Fibroblast of skin of back (primary cell): ENCODE measurements at regions not wholly inside any gene's neighbourhood (a gene's known extent, or its start where the extent isn't known, plus 50 kb on each side); places are given as distances from the start of the nearest gene placed in this dataset.
"Not testable (repeated sequence)": the region's sequence is repeated elsewhere in the genome, so short reads cannot be mapped to it uniquely, and the experiment has no call there.

Experiments
- DNase-seq: peaks from one replicate; pipeline ENCODE4 v3.0.0-alpha.2; 2013

- DNase-seq = no peak
Observed at GRCh38 chr2:163066085-163066484, 227.5 kb upstream of the KCNH7 start.

GRCh38 chr2:163062524-163062923 is 224.0 kb upstream of the KCNH7 start:
- no peak for DNase-seq

GRCh38 chr2:163046615-163047014 is 208.0 kb upstream of the KCNH7 start:
- no peak for DNase-seq

GRCh38 chr2:163045830-163046229 is 207.3 kb upstream of the KCNH7 start:
- DNase-seq = no peak

GRCh38 chr2:163044114-163044513 is 205.5 kb upstream of the KCNH7 start:
- DNase-seq = no peak

GRCh38 chr2:163043201-163043600 is 204.6 kb upstream of the KCNH7 start:
- DNase-seq = no peak

- DNase-seq = no peak
Observed at GRCh38 chr2:163039266-163039665, 200.7 kb upstream of the KCNH7 start.

- DNase-seq = no peak
Observed at GRCh38 chr2:163028807-163029206, 190.2 kb upstream of the KCNH7 start.

GRCh38 chr2:163026136-163026775 is 187.7 kb upstream of the KCNH7 start:
- not testable (repeated sequence) for DNase-seq

- not testable (repeated sequence) for DNase-seq
Observed at GRCh38 chr2:163016882-163017281, 178.3 kb upstream of the KCNH7 start.

- DNase-seq = no peak
Observed at GRCh38 chr2:163011000-163011399, 172.4 kb upstream of the KCNH7 start.

GRCh38 chr2:163008642-163009041 is 170.1 kb upstream of the KCNH7 start:
- DNase-seq = no peak

- DNase-seq = no peak
Observed at GRCh38 chr2:162994718-162995117, 156.2 kb upstream of the KCNH7 start.

GRCh38 chr2:162992828-162993227 is 154.3 kb upstream of the KCNH7 start:
- no peak for DNase-seq

GRCh38 chr2:162989507-162989906 is 150.9 kb upstream of the KCNH7 start:
- no peak for DNase-seq

GRCh38 chr2:162974771-162975170 is 136.2 kb upstream of the KCNH7 start:
- DNase-seq = no peak

- no peak for DNase-seq
Observed at GRCh38 chr2:162972383-162972782, 133.8 kb upstream of the KCNH7 start.

GRCh38 chr2:162968306-162968705 is 129.7 kb upstream of the KCNH7 start:
- no peak for DNase-seq

GRCh38 chr2:162967811-162968210 is 129.2 kb upstream of the KCNH7 start:
- no peak for DNase-seq

- no peak for DNase-seq
Observed at GRCh38 chr2:162967147-162967546, 128.6 kb upstream of the KCNH7 start.

GRCh38 chr2:162965191-162965590 is 126.6 kb upstream of the KCNH7 start:
- DNase-seq = no peak

GRCh38 chr2:162964513-162964912 is 125.9 kb upstream of the KCNH7 start:
- no peak for DNase-seq

GRCh38 chr2:162963156-162963555 is 124.6 kb upstream of the KCNH7 start:
- no peak for DNase-seq

- DNase-seq = no peak
Observed at GRCh38 chr2:162945785-162946184, 107.2 kb upstream of the KCNH7 start.

- no peak for DNase-seq
Observed at GRCh38 chr2:162938387-162938786, 99.8 kb upstream of the KCNH7 start.
